Embryonic facial prominence (tissue), 1 donor: ENCODE measurements at regions not wholly inside any gene's neighbourhood (a gene's known extent, or its start where the extent isn't known, plus 50 kb on each side); places are given as distances from the start of the nearest gene placed in this dataset.

Experiments
- DNase-seq: peaks from one replicate; pipeline ENCODE4 v3.0.0-alpha.2; 2016; ENCODE audit errors: extremely low spot score

DNA sequence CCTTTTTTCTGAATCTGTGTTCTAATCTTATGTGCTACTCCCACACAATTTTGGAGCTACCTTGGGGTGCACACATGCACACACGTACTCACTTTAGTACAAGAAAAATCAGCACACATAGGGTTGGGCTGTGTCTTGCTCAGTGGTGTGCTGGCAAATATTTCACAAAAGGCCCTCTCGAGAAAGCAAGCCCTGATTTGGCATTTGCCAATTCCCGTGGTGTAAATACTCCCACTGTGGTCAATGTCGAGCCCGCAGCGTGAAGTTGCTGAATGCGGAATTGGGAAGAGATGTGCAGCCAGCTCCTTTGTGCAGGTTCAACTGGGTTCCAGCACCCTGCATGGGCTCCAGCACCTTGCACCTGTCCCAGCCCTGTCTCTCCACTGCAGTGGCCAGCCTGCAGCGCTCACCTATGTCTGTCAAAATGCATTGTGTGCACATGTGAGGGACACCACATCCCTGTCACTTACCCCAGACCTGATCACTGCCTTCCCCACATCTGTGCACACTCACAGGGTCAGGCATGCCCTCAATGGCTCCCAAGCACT, 78.4 kb upstream of the WNT4 start:
- no peak for DNase-seq

DNA sequence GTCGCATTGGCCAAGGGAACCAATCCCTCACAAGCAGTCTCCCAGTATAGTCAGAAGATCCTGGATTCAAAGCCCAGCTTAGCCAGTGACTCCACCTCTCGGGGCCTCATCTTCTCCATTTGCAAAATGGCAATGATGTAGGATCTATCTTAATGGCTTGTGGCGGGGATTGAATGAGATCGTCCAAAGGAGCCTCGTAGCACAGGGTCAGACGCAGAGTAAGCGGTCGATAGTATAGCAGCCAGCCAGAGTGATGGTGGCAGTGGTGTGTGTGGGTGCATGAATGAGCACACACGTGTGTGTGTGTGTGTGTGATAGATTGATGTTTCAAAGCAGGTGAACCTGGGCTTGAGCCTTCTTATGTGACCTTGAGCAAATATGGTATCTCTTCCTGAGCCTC, 79.8 kb upstream of the WNT4 start:
- DNase-seq, result no peak

DNA sequence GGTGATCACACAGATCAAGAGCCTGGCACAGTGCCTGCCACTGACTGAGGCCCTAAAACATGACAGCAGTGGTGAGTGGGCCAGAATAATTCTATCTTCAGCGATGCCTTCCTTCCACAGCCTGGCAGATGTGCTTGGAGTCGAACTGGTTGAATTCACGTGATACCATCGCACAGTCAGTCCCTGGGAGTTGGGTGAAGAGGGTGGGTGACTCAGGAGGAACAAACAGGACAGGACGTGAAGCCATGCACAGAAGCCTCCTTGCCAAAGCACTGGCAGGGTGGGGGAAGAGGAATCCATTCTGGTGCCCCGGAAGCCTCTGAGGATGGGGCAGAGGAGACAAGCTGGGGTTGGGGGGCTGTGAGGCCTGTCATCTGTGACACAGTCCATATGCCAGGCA, 80.3 kb upstream of the WNT4 start:
- no peak for DNase-seq

DNA sequence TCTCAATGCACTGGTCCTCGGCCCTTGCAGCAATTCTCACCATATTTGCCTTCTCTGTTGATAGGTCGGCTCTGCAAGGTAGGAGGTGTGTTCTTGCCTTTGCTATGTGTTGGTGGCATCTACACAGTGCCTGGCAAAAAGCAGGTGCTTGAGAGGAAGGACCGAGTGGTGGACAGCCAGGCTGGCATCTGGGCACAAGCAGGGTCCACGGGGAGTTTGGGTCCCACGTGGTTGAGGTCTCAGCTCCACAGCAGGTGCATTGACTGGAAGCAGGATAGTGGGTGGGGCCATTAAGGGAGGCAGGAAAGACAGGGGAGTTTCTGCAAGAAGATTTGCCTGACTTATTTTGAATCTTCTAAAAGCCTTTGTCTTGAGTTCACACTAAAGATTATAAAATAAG, 81.2 kb upstream of the WNT4 start:
- DNase-seq, result no peak

DNA sequence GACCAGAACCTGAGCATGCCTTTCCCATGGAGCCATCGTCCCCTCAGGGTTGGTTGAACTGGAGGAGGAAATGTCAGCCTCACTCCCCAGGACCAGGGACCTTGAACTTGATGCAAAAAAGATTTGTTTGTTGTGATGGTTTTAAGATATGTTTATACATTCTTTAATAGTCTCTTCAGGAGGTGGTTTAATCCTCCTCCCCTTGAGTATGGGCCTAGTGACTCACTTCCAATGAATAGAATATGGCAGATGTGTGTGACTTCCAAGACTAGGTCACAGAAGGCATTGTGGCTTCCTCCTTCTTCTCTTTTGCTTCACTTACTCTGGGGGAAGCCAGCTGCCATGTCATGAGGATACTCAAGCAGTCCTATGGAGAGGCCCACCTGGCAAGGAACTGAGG, 81.7 kb upstream of the WNT4 start:
- no peak for DNase-seq

DNA sequence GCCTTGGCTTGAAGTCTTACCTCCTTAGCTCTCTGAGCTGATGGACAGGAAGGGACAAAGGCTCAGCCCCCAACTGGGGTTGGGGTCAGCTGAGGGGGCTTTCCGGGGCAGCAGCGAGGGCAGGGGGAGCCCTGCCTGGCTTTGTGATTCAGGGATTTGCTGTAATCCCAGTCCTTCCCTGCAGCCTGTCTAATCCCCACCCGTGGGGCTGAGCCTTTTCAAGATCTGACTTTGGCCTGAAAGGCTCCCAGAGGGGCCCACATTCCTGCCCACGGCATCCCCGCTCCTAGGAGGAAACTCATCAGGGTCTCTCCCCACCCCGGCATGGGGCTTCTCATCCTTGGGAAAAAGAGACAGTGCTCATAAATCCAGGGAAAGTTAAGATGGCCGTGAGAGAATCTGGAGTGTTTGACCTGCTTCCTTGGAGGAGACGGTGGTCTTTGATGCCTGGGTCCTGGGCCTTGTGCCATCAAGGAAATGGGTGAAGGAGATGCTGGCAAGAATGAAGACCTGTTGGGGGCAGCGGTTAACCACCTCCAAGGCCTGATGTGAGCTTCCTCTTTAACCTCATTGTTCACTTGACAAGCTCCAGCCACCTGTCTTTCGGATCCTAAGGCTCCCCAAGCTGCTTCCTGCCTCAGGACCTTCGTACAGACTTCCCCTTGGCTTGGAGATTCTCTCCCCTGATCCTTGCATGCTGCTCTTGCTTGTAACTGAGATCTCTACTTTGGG, 83.1 kb upstream of the WNT4 start:
- DNase-seq, result no peak

DNA sequence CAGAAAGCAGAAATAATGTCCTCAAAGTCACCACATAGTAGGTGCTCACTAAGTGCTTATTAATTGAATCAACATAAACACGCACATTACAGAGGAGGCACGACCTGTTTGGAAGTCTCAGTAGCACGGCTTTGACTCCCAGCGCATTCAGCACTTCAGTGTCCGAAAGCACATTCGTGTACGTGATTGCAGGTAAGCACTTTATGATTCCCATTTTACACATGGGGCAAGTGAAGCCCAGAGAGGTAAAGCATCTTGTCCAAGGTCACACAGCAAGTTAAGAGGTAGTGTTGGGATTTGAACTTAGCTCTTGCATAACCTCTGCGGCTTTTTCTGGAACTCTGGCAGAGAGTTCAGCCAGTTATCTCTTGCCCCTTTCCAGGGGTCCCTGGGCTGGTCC, 85.2 kb upstream of the WNT4 start:
- DNase-seq, result no peak

DNA sequence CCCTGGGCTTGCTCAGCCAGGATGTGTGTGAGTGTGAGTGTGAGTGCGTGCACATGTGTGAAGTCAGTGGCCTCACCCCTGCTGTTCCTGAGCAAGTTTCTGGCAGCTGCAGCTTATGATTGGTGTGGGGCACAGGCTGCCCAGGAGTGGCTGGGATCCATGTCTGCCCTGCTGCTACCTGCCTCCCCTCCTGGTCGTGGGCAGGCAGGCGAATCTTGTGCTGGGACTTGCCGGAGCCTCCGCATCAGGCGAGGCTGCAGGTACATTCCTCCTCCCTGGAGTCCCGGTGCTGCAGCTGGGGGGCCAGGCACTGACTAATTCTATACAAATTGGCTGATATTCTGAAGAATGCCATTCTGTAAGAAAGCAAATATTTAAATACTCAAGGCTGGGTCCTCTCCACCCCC, 85.6 kb upstream of the WNT4 start:
- no peak for DNase-seq

DNA sequence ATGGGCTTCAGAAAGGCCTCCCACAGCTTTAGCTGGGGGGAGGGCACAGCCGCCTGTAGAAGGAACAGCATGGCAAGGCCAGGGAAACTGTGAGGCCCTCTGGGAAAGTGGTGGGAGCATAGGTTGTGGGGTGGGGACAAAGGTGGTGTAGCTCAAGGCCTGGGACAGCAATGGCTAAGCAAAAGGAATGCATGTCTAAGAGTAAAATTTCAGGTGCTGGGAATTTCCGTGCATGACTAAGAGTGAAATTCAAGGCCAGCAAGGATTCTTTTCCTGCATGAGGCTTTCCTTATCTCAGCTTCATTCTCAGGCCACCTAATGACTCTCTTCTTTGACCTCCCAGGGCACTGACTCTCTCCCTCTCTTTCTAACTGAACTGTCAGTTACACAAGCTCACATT, 86.5 kb upstream of the WNT4 start:
- no peak for DNase-seq

DNA sequence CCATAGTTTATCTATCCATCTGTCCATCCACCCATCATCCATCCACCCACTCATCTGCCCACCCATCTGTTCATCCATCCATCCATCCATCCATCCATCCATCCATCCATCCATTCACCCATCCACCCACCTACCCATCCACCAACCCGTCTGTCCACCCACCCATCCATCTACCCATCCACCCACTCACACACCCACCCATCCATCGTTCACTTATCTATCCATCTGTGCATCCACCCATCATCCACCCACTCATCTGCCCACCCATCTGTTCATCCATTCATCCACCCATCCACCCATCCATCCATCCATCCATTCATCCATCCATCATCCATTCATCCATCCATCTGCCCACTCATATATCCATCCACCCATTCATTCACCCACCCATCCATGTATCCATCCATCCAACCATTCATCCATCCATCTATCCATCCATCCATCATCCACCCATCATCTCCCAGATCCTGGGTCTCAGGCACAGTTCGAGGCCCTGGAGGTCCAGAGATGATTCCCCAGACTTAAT, 88.2 kb upstream of the WNT4 start:
- DNase-seq, result no peak

DNA sequence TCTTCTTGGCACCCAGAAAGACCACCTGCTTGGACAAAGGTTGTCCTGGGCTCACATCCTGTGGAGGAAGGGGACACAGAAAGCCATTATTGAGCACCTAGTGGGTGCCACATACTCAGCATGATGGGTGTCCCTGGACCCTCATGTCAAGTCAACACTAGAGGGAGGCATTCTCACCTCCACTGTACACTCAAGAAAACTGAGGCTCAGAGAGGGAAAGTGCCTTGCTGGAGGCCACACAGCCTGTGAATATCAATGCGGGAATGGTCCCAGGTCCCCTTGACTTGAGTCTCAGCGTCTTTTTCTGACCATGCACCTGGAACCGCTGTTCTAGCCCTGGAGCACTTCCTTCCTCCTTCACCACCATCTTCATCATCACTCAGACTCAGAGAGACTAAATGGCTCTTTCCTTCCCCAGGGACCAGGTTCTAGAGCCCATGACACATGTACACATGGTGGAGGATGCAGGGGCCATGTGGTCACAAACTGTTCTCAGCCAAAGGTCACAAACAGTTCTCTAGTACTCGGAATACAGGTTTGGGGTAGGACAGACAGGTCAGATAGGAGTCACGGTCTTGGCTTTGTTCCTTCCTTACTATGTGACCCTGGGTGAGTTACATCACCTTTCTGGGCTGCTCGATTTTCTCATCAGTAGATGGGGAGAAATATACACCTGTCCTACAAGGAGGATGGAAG, 89.2 kb upstream of the WNT4 start:
- no peak for DNase-seq

DNA sequence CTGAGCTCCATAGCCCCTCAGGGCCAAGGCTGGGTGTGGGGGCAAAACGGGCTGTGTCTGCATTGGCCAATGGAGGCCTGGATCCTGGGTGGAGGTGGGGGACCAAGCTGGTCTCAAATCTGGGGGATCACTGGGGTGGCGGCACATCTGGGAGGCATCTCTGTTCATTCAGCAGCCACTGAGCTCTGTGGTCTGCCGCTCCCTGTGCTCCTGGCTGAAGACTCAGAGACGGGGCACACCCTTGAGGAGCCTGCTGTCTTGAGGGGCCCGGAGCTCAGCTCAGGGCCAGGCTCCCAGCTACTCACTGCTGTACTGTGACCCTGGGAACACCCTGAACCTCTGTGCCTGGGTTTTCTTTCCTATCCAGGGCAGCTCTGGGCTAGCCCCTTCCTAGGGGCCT, 90.3 kb upstream of the WNT4 start:
- no peak for DNase-seq

DNA sequence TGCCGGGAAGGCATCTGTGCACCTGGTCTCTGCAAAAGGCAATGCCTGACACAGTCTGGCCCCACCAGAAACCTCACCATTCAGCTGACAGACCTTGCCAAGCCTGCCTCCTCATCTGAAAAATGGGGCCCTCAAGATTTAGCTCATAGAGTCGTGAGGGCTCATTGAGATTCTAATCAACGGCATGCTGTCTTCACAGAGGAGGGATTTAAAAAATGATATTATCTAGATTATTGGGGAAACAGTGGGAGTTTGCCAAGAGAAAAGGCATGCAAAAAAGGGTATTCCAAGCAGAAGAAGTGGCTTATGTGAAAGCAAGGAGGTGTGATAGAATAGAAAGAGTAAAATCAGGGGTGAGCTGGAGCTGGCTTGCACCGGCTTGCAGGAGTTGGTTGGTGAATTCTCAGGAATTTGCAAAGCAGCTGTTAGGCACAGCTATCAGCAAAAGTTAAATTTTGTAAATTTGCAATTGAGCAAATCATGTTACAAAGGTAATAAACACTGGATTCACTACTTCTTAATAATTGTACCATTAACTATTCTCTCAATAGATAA, 91.7 kb upstream of the WNT4 start:
- no peak for DNase-seq

DNA sequence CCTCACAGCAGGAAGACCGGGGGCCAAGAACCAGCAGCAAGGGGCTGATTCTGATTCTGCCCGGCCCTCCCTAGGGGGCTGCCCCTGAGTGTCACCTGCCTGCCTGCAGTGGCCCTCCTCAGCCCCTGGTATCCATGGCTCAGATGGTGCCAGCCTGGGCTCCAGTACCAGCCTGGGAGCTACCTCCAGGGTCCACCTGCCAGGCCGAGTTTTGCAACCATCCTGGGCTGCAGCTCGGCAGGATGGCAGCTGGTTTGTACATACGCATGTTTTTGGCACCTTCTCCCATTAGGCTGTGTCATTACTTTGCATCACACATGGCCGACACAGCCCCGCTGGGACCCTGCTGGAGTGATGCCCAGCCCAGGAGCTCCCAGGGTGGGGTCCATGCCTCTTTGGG, 93.3 kb upstream of the WNT4 start:
- no peak for DNase-seq

DNA sequence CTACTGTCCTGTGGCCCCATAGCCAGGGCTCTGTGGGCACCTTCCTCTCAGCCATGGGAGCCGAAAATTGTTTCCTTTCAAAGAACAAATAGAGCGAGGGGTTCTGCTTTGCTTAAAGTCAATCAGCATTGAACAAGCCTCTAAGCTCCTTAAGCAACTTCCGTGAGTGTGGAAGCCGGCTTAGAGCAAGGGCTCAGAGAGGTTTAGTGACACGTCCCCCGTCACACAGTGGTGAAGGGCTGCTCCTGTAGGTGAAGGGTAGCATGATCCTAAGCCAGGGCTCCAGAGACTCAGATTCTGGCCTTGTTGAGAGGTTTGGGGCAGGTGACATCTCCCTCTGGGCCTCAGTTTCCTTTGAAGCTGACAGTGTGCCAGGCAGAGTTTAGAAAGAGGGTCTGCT, 94.0 kb upstream of the WNT4 start:
- no peak for DNase-seq

DNA sequence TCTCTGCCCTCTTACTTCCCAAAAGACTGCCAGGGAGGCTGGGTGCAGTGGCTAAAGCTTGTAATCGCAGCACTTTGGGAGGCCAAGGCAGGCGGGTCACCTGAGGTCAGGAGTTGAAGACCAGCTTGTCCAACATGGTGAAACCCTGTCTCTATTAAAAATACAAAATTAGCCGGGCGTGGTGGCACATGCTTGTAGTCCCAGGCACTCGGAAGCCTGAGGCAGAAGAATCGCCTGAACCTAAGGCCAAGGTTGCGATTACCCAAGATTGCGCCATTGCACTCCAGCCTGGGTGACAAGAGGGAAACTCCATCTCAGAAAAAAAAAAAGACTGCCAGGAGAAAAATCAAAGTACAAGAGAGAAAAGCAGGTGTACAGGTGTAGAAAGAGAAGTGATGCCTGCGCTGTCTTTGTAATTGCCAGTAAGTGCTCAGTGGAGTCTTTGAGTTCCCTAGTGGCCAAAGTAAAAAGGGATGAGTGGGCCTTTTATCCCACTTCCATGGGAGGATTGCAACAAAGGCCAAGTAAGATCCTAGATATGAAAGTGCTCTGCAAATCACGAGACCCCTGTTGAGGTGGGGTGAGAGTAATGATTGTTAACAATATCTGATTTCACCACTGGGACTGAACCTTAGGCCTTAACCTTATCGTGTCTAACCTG, 94.7 kb upstream of the WNT4 start:
- DNase-seq, result no peak

DNA sequence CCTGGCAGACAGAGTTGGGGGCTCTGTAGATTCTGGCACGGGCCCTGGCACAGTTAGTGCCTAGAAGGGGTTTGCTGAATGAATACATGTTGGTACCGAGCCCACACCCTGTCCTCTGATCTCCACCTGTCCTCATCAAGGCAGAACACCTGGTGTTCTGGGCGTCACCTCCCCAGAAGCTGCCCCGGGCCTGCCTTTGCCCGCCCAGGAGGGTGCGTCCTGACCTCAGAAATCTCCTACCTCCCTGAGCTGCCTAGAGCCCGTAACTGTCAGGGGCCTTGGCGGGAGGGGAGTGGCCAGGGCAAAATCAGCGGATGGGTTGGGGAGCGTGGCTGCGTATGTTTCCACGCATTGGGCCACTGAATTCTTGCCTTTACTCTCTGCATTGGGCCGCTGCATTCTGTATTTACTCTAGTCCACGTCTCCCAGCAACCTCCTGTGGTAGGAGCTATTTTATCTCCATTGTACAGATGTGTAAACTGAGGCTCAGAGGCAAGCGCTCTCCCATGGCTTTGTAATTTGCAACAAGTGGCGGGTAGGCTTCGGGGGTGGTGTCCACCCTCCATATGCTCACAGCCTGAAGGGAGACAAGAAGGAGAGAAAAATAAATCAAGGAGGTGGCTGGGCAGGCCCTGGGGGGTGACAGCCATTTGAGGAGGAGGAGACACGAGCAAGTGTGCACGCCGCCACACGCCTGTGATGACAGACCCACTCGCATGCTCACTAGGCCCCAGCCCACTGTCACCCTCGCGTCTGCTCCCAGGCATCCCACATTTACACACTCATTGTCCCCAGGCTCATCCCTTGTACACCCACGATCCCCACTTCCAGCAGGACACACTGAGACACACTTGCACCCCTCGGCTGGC, 95.7 kb upstream of the WNT4 start:
- no peak for DNase-seq

DNA sequence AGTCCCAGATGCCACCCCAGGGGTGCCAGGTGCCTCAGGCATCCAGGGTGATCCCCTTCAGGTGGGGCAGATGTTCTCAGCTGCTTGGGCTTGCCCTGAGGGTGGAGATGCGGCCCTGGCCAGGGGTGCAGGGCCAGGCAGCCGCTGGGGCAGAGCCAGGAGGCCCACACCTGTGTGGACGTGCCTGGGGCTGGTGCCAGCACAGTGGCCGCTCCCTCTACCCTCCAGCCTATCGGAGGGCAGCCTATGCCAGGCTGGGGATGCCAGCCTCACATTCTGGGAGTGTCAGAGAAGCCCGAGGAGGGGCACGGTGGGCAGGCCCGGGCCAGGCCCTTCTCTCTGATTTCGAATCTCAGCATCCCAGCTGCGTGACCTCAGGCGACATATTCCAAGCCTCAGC, 96.5 kb upstream of the WNT4 start:
- DNase-seq, result no peak

DNA sequence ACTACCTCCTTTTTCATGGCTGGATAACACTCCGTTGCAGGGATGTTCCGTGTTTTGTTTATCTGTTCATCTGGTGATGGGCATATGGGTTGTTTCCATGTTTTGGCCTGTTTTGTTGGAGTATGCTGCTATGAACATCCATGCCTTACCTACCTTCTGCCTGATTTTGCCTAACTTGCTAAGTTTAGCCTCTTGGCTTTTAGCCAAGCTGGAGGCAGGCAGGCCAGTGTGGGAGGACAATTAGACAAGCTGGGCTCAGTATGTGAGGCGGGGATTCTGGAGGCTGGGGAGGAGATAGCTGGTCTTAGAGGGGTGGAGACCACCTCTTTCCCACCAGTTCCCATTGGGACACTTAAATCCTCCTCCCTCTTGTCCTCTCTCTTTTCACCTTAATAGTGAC, 98.4 kb upstream of the WNT4 start:
- no peak for DNase-seq

DNA sequence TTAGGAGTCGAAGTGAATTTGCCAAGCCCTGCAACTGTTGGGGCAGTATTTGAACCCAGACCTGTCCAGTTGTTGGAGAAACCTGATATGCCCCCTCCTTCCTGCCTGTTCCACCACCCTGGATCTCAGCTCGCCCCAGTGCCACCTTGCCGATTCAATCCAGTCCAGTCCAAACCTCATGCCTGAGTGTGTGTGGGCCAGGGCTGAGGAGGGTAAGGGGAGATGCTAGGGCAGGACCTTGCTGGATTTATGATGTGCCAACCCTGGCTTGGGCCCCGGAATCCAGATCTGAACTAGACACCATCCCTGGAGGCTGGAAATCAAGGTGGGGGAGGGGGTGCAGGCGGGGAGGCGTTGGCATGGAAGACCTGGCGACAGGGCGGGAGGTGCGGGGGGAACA, 98.9 kb upstream of the WNT4 start:
- no peak for DNase-seq

DNA sequence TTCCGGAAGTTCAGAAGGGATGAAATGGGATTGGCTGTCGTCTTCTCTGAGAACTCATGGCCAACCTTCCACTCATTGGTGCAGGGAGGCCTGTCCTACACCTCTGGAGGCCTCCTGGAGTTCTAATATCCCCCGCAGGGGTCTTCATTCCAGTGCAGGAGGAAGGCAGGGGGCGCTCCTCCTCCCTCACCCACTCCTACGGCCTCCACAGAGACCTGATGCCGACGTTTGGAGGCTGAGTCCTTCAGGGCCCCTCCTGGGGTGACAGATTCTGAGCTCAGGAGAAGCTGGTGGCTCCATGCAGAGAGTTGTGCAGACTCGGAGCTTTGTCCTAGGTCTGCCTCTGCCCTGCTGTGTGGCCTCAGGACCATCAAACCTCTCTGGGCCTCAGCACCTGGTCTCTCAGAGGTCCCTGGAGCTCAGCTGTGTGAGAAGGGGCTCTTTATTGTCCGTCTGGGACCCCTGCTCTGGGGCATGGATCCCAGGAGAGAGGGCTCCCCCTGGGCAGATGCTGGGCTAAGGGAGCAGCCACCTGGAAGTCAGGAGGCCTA, 102.3 kb upstream of the WNT4 start:
- DNase-seq, result no peak
